ENCODE measurements at regions not wholly inside any gene's neighbourhood (a gene's known extent, or its start where the extent isn't known, plus 50 kb on each side); places are given as distances from the start of the nearest gene placed in this dataset.

DNA sequence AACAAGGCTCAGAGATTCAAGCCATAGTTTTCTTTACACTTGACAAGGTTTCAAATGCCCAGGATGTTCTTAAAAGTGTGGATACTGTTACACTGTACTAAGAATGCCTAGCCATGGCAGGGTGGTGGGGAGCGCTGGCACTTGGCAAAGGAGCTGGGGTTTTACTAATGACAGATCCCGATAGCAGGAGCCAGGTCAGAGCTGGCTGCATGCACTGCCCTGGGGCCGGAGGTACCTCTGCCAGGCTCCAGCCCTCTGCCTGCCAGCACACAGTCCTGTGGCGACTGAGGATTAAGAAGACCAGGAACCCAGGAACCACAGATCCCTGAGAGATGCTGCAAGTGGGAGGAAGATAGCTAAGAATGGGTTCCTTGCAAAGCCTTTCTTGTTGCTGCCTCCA is 260.3 kb downstream of the ALDH8A1 start:
- TF ChIP-seq, protein P1, sequence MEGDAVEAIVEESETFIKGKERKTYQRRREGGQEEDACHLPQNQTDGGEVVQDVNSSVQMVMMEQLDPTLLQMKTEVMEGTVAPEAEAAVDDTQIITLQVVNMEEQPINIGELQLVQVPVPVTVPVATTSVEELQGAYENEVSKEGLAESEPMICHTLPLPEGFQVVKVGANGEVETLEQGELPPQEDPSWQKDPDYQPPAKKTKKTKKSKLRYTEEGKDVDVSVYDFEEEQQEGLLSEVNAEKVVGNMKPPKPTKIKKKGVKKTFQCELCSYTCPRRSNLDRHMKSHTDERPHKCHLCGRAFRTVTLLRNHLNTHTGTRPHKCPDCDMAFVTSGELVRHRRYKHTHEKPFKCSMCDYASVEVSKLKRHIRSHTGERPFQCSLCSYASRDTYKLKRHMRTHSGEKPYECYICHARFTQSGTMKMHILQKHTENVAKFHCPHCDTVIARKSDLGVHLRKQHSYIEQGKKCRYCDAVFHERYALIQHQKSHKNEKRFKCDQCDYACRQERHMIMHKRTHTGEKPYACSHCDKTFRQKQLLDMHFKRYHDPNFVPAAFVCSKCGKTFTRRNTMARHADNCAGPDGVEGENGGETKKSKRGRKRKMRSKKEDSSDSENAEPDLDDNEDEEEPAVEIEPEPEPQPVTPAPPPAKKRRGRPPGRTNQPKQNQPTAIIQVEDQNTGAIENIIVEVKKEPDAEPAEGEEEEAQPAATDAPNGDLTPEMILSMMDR (IDR thresholded peaks at IDR 0.05; ENCODE audit: control extremely low read depth, extremely low read depth, low read depth, missing control alignments): no peak
- DNase-seq (ENCODE audit: extremely low spot score): no peak
- ChIA-PET POLR2A (no interaction called here), CTCF (no interaction called here)

DNA sequence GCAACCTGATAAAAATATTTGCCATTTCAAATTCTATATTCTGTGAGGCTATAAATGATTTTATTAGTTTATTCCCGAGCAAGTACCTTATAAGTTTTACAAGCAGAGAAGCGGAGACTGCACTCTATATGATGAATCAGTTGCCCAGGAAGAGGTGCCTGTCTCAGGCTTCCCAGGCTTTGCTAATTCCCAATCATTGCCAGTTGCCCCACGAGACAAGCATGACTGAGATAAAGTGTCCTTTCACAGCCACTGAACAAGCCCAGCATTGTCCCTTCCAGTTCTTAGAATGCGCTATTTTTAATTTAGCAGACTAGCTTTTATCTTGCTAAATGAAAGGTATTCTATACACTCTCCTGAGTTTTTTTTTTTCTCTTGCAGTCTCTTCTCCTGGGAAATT is 260.7 kb downstream of the ALDH8A1 start:
- TF ChIP-seq, protein P1 (IDR thresholded peaks at IDR 0.05; ENCODE audit: control extremely low read depth, extremely low read depth, low read depth, missing control alignments): no peak
- no peak for DNase-seq (ENCODE audit: extremely low spot score)
- POLR2A ChIA-PET: no interaction called here
- CTCF ChIA-PET: no interaction called here

- CTCF ChIA-PET: no interaction called here
- DNase-seq (ENCODE audit: extremely low spot score): no peak
- TF ChIP-seq, protein P1 (IDR thresholded peaks at IDR 0.05; ENCODE audit: control extremely low read depth, extremely low read depth, low read depth, missing control alignments): no peak
- POLR2A ChIA-PET: no interaction called here
These were observed 263.8 kb downstream of the ALDH8A1 start for GRCh38 chr6:134686071-134686470.

GRCh38 chr6:134684423-134684795 is 265.5 kb downstream of the ALDH8A1 start:
- CTCF ChIA-PET: no interaction called here
- TF ChIP-seq, protein P1 (IDR thresholded peaks at IDR 0.05; ENCODE audit: control extremely low read depth, extremely low read depth, low read depth, missing control alignments): no peak
- DNase-seq (ENCODE audit: extremely low spot score): no peak
- POLR2A ChIA-PET: no interaction called here

DNA sequence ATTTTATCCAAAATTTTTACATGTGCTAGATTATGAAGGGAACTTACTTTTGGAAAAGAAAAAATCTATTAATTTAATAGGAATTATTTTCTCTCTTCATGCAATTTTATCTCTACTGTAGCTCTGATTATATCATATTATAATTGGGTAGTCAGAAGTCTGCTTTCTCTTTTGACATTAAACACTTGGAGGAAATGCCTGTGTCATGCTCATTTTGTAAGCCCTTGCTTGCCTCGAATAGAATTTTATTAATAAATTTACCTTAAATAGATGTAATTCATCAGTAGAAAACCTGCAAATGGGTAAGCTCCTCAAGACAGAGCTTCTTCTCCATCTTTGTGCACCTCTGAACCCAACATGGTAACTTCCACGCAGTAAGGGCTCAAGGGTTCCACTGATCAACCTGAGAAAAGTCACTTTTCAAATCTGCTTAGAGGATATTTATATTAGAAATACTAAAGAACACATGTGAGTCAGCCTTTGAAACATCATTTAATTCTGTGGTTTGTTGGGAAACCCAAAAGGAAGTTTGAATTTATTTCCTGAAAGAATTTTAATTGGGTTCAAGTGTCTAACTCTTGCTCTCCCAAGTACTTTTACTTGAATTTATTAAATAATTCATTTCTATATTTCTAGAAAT is 266.0 kb downstream of the ALDH8A1 start:
- TF ChIP-seq, protein P1 (IDR thresholded peaks at IDR 0.05; ENCODE audit: control extremely low read depth, extremely low read depth, low read depth, missing control alignments): no peak
- no peak for DNase-seq (ENCODE audit: extremely low spot score)
- ChIA-PET POLR2A (no interaction called here), CTCF (no interaction called here)

- POLR2A ChIA-PET: no interaction called here
- CTCF ChIA-PET: no interaction called here
- TF ChIP-seq, protein P1 (IDR thresholded peaks at IDR 0.05; ENCODE audit: control extremely low read depth, extremely low read depth, low read depth, missing control alignments): no peak
- DNase-seq (ENCODE audit: extremely low spot score): no peak
These were observed 269.5 kb downstream of the ALDH8A1 start for GRCh38 chr6:134680433-134680832.

GRCh38 chr6:134680021-134680420 is 269.9 kb downstream of the ALDH8A1 start:
- POLR2A ChIA-PET: no interaction called here
- TF ChIP-seq, protein P1 (IDR thresholded peaks at IDR 0.05; ENCODE audit: control extremely low read depth, extremely low read depth, low read depth, missing control alignments): no peak
- DNase-seq (ENCODE audit: extremely low spot score): no peak
- CTCF ChIA-PET: no interaction called here
